H1 (cell line): ENCODE measurements at regions not wholly inside any gene's neighbourhood (a gene's known extent, or its start where the extent isn't known, plus 50 kb on each side); places are given as distances from the start of the nearest gene placed in this dataset.

Experiments
- HDAC2 ChIP-seq, 2 experiments: fragments of 300-600 bp in 1 of 2; sonication (generic) in 1 of 2; IDR thresholded peaks; 2 replicates each; pipeline ENCODE4 v1.6.1; 2011 to 2012; ENCODE audit warnings: low read depth in 2 of 2, low read length in 2 of 2, mild to moderate bottlenecking in 2 of 2, moderate library complexity in 2 of 2, borderline replicate concordance in 1 of 2, inconsistent platforms in 1 of 2
- POU5F1 ChIP-seq: IDR thresholded peaks from 2 replicates; pipeline ENCODE4 v1.6.1; 2011; ENCODE audit warnings: low read depth, mild to moderate bottlenecking, low read length, moderate library complexity
- SIN3A ChIP-seq, 2 experiments: IDR thresholded peaks in 1 of 2; conservative IDR thresholded peaks in 1 of 2; 2 replicates each; pipeline ENCODE4 v1.6.1; 2011 to 2012; ENCODE audit warnings: low read length in 2 of 2, improper control_type of control experiment in 1 of 2, low read depth in 1 of 2, mild to moderate bottlenecking in 1 of 2
- TEAD4 ChIP-seq: IDR thresholded peaks from 2 replicates; pipeline ENCODE4 v1.6.1; 2012; ENCODE audit warnings: low read depth, low read length, inconsistent platforms, mixed read lengths

- TF ChIP-seq HDAC2 (IDR thresholded peaks at IDR 0.05; ENCODE audit: borderline replicate concordance in 1 of 2, low read depth in 2 of 2, low read length in 2 of 2) (no peak), TEAD4 (no peak), SIN3A (conservative IDR thresholded peaks at IDR 0.05 in 1 of 2, IDR thresholded peaks at IDR 0.05 in 1 of 2; ENCODE audit: low read depth in 1 of 2, low read length in 2 of 2) (no peak), POU5F1 (no peak)
Observed at GRCh38 chr14:23899788-23900187, 53.8 kb upstream of the DHRS4 start (continued).
